CD4-positive, alpha-beta T cell treated with Interleukin-12 subunit alpha and Interleukin-12 subunit beta, for 1 hour (primary cell): ENCODE measurements at regions not wholly inside any gene's neighbourhood (a gene's known extent, or its start where the extent isn't known, plus 50 kb on each side); places are given as distances from the start of the nearest gene placed in this dataset.
"Not testable (repeated sequence)": the region's sequence is repeated elsewhere in the genome, so short reads cannot be mapped to it uniquely, and the experiment has no call there.

Source experiments
- DNase-seq: peaks from one replicate; pipeline ENCODE4 v3.0.0-alpha.2; 2020

DNA sequence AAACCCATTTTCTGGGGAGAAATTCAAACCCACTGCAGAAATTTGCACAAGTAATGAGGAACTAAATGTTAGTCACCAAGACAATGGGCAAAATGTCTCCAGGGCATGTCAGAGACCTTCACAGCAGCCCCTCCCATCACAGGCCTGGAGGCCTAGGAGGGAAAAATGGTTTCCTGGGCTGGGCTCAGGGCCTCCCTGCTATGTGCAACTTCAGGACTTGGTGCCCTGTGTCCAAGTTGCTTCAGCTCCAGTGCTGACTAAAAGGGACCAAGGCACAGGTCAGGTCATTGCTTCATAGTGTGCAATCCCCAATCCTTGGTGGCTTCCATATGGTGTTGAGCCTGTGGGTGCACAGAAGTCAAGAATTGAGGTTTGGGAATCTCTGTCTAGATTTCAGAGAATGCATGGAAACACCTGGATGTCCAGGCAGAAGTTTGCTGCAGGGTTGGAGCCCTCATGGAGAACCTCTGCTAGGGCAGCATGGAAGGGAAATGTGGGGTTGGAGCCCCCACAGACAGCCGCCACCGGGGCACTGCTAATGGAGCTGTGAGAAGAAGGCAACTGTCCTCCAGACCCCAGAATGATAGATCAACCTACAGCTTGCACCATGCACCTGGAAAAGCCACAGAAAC is 358.2 kb upstream of the C1orf174 start:
- not testable (repeated sequence) for DNase-seq

DNA sequence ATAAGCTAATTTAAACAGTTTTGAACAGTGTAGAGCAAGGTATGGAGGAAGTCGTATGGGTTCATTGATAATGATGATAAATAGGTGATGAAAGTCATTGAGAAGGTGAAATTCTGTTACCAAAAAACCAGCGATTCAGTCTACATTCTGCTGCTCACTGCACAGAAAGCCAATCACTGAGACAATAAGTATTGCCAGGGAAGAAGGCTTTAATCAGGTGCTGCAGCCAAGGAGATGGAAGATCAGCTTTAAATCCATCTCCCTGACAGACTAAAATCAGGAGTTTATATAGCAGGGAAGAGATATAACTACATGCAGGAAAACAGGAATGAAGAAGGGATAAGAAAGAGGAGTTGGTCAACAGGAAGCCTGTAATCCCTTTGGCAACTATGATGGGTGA is 361.3 kb upstream of the C1orf174 start:
- DNase-seq: no peak

DNA sequence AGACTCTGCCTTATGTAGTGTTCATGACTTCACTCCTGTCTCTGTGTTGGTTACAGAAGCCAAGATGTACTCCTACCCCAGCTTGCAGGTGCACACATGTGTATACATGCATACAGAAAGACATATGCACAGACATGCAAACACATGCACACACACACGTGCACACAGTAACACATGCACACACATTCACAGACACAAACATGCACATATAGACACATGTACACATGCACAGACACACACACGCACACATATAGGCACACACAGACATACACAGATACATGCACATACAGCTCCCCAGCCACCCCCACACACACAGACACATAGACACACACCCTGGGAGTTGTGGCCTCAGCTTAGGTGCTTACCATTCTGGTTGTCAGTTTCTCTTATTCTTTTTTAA is 362.6 kb upstream of the C1orf174 start:
- DNase-seq: no peak

DNA sequence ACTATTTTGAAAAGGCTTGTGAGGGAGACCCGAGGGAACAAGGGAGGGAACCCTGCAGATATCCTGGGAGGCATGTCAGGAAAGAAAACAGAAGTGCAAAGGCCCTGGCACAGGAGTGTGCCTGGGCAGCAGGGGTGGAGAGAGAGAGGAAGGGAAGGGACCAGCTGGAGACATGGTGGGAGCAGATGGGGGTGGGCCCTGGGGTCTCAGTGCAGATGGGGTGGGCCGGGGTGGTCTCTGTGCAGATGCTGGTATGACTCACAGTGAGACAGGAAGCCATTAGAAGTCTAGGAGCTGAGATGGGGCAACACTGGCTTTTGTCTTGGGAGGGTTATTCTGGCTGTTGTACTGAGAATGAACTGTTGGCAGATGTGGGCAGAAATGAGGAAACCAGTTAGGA is 363.6 kb upstream of the C1orf174 start:
- DNase-seq: no peak

DNA sequence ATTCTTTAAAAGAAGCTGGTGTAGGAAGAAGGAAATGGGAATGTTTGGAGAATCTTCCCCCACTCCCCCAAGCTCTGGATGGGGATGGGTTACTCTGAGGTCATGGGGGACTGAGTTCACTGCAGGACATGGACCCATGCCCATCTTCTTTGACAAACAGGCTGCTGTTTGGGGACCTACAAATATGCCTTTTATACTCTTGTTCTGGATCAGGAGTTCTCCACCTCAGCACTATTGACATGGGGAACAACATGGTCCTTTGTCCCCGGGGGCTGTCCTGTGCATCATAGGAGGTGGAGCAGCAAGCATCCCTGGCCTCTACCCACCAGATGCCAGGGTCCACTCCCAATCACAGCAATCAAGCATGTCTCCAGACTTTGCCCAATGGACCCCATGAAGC is 365.8 kb upstream of the C1orf174 start:
- no peak for DNase-seq

DNA sequence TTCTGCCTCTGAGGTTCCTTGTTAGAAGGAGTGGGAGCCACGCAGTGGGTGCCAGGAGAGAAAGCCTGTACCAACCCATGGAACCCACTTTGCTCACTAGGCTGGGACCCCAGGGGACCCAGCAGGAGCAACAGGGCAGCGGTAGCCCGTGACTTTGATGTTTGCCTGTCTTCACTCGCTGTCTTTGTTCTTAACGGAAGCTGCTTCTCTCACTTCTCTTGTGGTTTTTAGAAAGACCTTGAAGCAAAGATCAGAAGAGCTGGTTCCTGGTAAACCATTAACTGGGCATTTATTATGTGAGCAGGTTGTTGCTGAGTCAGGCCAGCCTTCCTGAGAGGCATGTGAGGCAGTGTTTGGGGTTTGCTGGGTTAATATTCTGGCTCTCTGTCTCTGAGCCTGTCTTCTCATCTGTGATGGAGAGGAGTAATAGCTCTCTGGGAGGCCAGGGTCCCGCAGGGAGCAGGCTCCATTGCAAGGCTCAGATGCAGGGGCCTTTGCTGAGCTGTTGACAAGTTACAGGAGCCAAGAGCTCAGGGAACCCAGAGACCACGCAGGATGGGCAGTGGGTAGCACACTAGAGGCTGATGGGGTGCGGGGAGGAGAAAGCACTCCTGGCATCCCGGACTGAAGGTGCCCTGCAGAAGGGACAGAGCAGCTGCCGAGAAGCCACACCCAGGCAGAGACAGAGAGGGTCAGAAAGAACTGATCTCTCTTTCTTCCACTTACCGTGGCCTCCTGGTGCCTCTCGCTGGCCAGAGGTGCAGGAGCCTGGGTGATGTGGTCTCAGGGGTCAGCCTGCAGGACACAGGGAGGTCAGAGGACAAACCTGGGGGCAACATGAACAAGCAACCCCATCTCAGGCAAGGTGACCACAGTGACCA is 367.5 kb upstream of the C1orf174 start:
- no peak for DNase-seq

DNA sequence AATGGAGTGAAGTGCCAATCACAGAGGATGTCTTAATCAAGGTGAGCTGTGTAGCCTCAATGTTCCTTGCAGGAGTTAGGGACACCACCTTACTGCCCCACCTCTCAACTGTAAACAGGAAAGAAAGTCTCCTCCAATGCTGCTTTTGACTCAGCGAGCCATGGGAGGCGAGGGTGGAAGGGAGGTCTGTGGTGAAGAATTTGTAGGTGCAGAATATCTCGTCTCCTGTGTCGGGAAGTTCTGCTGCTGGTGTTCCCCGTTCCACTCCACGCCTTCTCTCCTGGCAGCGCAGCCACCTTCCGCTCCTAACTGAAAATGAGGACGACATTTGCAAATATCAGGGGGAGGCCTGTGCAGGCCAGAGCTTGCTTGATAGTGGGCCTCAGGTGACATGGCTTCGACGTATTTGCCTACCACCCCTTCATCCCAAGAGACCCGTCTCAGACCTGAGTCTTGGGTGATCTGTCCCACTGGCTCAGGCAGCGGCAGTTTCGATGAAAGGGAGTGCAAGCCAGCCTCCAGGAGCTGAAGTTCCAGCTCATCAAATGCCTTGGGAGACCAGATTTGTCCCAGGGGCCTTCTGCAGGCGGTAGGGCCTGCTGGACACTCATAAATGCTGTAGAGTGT is 368.3 kb upstream of the C1orf174 start:
- DNase-seq: no peak

DNA sequence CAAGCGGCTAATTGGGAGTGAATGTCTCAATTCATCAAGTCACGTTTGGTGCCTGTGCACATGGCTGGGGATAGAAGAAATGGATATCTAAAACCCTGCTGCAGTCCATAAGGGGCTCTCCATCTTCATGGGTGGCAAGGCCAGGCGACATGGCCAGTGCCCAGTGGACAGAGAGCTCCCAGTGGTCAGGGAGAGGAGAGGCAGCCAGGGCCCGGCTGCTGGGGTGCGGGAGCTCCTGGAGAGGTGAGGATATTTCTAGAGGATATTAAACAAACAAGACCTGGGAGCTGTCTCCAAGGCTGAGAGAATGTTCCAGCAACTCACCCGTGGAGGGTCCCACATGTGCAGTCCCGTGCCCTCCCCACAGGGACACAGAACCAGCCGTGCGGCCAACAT is 368.8 kb upstream of the C1orf174 start:
- no peak for DNase-seq

DNA sequence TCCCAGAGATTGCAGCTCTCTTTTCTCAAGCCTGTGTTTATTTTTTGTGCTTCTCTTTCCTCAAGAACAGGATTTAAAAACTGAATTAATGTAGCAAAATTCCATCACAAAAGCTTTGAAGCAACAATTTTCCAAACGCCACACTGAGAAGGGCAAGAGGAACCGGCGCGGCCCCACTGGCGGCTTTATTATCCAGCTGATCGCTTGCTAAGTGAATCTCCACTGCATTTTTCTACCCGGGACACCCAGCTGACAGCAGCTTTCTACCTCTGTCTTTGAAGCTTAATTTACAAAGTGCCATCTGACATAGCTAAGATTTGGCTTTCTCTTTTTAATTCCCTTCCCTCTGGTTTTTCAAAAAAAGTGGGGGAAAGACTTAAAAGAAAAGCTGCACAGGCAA is 369.3 kb upstream of the C1orf174 start:
- DNase-seq: no peak

DNA sequence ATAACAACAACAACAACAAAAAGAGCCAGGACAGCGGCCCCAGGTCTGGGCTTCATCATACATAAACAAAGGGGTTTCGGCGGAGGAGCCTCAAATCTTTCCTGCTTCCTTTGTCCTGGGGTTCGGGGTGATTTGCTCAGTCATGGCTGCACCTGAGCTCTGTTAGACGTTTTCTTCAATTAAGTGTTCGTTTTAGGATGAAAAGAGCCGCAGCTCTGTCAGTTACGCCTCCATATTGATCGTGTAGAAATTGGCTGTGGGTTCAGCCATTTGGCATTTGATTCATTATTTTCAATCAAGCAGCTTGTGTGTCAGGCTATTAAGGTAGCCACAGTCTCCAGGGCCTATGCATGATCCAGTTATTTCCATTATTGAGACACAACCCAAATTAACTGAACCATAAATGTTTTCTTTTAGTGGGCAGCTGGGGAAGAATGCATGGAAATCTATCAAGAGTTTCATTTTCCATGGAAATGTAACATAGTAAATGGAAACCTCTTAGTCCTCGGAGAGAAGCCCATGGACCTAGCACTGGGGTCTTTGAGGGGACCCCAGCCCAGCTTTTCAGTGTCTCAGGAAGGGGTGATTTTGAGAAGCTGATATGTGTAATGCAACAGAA is 370.0 kb upstream of the C1orf174 start:
- DNase-seq: no peak

DNA sequence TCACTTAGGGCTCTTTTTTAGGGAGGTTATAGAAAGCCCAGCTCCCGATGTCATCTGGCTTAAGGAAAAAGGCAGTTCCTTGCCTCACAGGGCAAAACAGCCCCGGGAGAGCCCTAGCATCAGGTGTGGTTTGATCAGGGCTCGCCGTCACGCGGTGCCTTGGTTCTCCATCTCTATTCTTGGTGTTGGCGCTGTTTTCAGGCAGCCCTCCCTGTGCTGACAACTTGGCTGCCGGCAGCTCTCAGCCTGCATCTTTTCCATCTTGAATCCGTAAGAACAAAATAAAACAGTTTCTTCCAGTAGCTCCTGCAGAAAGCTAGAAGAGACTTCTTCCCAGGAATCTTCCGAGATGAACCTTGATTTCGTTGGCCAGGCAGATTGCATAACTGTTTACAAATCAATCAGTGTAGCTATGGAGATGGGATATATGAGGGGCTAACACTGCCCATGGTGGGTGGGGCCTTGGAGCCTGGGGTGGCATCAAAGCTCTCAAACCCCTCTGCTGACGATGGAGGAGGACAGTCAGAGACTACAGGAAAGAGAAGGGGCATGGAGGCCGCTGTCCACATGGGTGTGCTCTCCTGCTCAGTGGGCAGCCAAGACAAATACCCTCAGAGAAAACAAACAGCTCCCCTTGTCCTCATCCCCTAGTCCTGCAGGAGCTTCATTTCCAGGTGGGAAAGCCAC is 370.7 kb upstream of the C1orf174 start:
- no peak for DNase-seq

DNA sequence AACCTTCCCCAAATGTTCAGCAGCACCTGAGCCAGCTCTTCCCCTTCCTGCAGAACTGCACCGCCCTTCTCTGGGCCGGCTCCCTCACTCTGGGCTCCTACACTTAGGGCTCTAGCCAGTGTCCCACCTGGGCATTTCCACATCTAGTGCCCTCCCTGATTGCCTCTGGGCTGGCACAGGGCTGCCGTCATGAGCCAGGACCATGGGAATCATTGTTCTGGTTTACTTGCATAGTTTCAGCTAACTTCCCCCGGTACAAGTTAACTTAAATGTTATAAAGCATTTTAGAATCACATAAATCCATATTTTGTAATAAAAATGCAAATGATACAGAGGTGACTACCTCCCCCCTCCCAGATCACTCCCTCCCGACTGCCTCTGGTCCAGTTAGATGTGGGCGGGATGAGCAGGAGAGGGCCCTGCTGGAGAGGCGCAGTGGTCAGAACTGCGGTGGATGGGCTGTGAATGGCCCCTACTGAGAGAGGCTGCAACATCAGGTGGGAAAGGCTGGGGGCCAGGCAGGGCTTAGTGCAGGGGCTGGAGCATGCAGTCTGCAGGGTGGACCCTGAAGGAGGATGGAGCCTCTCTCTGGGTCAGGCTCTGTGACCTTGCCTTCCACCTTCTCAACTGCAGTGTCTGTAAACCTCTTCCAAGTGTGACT is 371.4 kb upstream of the C1orf174 start:
- DNase-seq: no peak

DNA sequence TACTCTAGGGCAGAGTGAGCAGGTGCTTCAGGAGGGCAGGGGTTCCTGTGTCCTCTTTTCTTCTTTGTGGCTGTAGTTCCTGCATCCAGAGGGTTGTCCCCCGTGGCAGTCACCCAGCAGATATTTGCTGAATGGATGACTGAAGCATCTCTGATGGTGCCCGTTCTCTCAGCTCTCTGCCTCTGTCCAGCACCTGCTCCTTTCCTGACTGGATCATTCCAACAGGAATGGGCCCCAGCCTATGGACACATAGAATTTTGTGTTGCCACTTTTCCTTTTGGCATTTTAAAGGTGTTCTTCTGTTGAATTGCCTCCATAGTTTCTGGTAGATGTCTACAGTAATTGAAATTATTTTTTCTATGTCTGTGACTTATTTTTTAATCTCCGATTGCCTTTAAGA is 372.5 kb upstream of the C1orf174 start:
- DNase-seq: no peak

DNA sequence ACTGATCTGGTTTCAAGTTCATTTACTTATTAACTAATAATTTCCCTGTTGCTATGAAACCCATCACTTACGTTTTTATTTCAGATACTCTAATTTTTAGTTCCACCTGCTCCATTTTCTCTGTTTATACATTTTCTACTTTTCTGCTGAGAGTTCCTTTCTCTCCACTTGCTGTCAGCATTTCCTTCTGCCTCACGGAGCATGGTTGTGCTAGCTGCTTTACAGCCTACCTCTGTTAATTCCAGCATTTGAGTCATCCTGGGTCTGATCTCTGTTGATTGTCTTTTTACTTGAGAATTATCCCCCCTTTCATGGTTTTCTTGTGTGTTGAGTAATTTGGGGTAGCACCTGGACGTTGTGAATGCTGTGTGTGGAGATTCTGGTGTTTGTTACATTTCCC is 373.2 kb upstream of the C1orf174 start:
- no peak for DNase-seq

DNA sequence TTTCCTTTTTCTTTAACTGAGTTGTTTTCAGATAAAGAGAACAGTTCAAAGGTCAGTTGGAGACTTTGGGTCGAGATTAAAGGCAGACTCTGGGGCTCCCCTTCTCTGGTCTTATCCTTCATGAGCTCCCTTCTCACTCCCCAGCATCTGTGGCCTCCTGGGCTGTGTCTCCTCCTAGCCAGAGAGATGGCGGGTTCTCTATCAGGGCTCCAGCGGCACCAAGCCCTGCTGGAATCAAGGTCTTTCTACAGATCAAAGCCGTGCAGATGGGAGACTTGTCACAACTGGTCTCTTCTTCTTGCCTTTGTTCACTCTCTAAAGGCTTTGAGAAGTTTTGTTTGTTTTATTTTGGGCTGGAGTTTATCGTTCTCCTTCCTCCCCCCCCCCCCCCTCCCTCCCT is 373.7 kb upstream of the C1orf174 start:
- DNase-seq: no peak

DNA sequence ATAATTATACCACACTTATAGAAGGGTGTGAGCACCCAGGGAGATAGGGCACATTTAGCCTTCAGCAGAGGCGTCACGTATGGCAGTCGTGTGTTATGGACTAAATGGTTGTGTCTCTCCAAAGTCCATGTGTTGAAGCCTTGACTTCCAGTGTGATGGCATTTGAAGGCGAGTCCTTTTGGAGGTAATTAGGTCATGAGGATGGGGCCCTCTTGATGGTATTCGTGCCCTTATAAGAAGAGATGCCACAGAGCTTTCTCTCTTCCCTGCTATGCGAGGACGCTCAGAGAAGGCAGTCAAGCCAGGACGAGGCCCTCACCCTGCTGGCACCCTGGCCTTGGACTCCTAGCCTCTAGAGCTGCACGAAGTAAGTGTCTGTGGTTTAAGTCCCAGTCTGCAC is 375.0 kb upstream of the C1orf174 start:
- no peak for DNase-seq

DNA sequence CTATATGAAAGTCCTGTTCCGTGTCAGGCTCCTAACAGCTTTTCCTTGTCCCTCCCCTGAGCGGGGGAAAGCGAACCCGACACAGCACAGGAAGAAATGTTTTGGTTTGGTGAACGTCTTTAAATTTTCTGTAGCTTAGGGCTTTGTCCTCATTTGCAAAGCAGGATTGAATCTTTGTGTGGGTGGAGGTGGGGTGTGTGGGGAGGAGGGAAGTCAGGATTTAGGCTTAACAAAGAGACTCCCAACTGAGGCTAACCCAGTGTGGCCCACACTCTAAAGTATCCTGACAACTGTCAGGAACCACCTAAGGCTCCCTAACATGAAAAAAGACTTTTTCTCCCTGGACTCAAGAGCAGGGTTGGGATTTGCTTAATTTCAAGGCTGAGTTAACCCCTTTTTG is 376.2 kb upstream of the C1orf174 start:
- no peak for DNase-seq

DNA sequence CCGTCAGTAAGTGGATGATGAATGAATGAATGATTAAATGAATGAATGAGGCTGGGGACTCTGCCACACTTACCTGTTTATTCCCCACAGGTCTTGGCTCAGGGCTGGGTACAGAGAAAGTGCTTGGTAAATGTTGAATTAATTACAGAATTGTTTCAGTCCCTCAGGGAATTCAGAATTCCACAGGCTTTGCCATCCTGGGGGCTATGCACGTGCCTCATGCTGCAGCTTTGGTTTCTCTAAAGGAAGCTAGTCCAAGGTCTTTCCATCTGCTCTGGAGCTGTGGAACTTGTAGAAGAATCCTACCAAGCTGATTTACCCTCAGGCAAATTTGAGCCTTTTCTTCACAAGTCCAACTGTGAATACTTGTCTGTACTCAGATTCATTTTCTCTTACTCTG is 376.8 kb upstream of the AJAP1 start:
- no peak for DNase-seq

DNA sequence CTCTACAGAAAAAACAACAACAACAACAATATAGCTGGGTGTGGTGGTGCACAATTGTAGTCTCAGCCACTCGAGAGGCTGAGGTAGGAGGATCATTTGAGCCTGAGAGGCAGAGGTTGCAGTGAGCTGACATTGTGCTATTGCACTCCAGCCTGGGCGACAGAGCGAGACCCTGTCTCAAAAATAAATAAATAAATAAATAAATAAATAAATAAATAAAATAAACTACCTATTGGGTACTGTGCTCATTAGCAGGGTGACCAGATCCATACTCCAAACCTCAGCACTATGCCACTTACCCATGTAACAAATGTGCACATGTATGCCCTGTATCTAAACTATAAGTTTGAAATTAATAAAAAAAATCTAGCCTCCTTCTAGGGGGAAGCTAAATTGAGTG is 369.4 kb upstream of the AJAP1 start:
- no peak for DNase-seq

DNA sequence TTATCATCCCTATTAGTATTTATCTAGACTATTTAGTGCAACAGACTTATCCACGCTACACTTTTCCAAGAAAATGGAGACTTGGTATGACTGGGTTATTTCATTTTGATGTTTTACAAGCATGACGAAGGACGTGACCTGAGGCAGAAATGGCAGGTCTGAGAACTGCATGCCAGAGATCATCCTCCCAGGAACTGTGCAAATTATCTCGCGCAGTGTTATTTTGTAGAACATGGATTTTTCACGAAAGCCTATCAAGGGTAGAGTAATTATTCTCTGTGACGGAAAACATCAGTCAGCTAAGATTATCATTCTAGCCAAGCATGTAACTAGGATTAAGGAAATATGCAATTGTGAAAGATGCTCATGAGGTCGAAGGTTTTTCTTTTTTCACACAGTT is 361.5 kb upstream of the AJAP1 start:
- no peak for DNase-seq

DNA sequence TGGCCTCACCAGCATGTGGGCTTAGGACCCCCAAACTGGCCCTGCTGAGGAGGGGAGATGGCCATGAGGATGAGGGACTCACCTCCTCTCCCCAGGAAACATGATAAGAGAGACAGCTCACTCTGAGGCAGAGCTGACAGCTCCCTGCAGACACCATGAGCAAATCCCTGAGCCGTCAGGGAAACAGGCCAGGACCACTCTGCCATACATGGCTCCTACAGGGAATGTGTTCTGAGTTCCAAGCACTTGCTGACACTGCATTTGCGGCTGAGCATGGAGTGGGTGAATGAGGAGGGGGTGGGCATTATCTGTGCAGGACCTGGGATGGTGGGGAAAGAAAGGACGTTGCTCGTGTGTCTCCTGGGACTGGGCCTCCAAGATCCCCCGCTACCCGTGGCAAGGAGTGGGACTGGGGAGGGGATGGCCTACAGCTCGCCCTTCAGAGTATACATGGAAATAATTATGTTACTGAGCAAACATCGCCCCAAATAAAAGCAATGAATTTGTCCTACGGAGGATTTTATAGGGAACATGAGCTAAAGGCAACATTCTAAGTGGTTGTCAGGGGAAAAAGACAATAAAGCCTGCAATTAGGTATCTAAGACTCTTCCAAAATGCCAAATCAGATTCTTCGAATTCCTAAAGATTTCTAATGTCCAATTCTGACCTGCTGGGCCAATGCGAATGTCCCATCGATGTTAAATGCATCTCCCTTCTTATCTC is 355.9 kb upstream of the AJAP1 start:
- no peak for DNase-seq

DNA sequence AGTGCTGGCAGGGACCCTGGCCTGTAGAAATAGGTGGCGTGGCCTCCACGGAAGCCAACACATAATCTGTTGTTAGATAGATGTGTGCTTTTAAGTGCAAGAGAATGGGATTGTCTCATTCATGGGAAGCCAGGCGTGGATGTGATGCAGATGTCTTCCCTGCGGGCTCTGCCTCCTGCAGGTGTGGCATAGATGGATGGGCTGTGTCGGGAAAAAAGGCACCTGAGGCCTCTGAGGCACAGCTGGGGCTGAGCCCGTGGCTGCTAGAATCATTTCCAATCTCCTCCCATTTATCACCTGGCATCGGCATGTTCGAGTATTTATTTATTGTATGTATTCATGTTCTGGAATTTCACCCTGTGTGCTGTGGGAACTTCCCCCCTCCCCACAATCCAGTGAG is 353.4 kb upstream of the AJAP1 start:
- no peak for DNase-seq
